HEK293T (cell line): ENCODE measurements at regions not wholly inside any gene's neighbourhood (a gene's known extent, or its start where the extent isn't known, plus 50 kb on each side); places are given as distances from the start of the nearest gene placed in this dataset.

Source experiments
- CTCF ChIA-PET: fragments of 350-600 bp; formaldehyde crosslinking; extraction: SDS; loops from one replicate; lab custom pipeline; 2021; ENCODE audit warnings: antibody characterized with exemption, inconsistent platforms; lab: Yijun Ruan, JAX
- POLR2A ChIA-PET: fragments of 350-600 bp; formaldehyde crosslinking; extraction: SDS; loops from one replicate; lab custom pipeline; 2020; ENCODE audit warnings: antibody characterized with exemption, inconsistent platforms; lab: Yijun Ruan, JAX
- DNase-seq: peaks from one replicate; pipeline ENCODE4 v3.0.0; 2012; ENCODE audit warnings: mixed read lengths; ENCODE audit errors: extremely low spot score
- ARNT ChIP-seq: fragments of 450-650 bp; IDR thresholded peaks from 2 replicates; pipeline ENCODE4 v1.6.1; 2017; ENCODE audit warnings: mild to moderate bottlenecking
- BHLHE40 ChIP-seq: fragments of 450-650 bp; IDR thresholded peaks from 2 replicates; pipeline ENCODE4 v1.6.1; 2016; ENCODE audit warnings: mild to moderate bottlenecking, moderate library complexity, borderline replicate concordance
- CTBP1 ChIP-seq: fragments of 450-650 bp; IDR thresholded peaks from 2 replicates; pipeline ENCODE4 v1.6.1; 2016; ENCODE audit warnings: borderline replicate concordance
- ELF4 ChIP-seq: fragments of 450-650 bp; IDR thresholded peaks from 2 replicates; pipeline ENCODE4 v1.6.1; 2017; ENCODE audit warnings: antibody characterized with exemption
- FOXA1 ChIP-seq: fragments of 450-650 bp; IDR thresholded peaks from 2 replicates; pipeline ENCODE4 v1.6.1; 2016; ENCODE audit warnings: mild to moderate bottlenecking
- FOXK2 ChIP-seq: fragments of 450-650 bp; IDR thresholded peaks from 2 replicates; pipeline ENCODE4 v1.6.1; 2016; ENCODE audit warnings: mild to moderate bottlenecking
- FOXM1 ChIP-seq: fragments of 450-650 bp; IDR thresholded peaks from 2 replicates; pipeline ENCODE4 v1.6.1; 2017; ENCODE audit warnings: mild to moderate bottlenecking, borderline replicate concordance
- HDGF ChIP-seq: fragments of 450-650 bp; IDR thresholded peaks from 2 replicates; pipeline ENCODE4 v1.6.1; 2017; ENCODE audit warnings: antibody characterized with exemption, borderline replicate concordance
- L3MBTL2 ChIP-seq: fragments of 450-650 bp; conservative IDR thresholded peaks from 2 replicates; pipeline ENCODE4 v1.6.1; 2016; ENCODE audit warnings: mild to moderate bottlenecking
- LEF1 ChIP-seq: fragments of 450-650 bp; IDR thresholded peaks from 2 replicates; pipeline ENCODE4 v1.6.1; 2017; ENCODE audit warnings: mild to moderate bottlenecking, borderline replicate concordance
- NFRKB ChIP-seq: fragments of 450-650 bp; IDR thresholded peaks from 2 replicates; pipeline ENCODE4 v1.6.1; 2016; ENCODE audit warnings: mild to moderate bottlenecking, moderate library complexity
- SP1 ChIP-seq: fragments of 450-650 bp; IDR thresholded peaks from 2 replicates; pipeline ENCODE4 v1.6.1; 2017
- SUZ12 ChIP-seq: fragments of 450-650 bp; IDR thresholded peaks from 2 replicates; pipeline ENCODE4 v1.6.1; 2016; ENCODE audit warnings: mild to moderate bottlenecking
- TARDBP ChIP-seq: fragments of 450-650 bp; IDR thresholded peaks from 2 replicates; pipeline ENCODE4 v1.6.1; 2016
- ZNF384 ChIP-seq: fragments of 450-650 bp; IDR thresholded peaks from 2 replicates; pipeline ENCODE4 v1.6.1; 2016
- TF ChIP-seq, protein P1 (sequence below): fragments of 450-650 bp; IDR thresholded peaks from 2 replicates; pipeline ENCODE4 v1.6.1; 2016

DNA sequence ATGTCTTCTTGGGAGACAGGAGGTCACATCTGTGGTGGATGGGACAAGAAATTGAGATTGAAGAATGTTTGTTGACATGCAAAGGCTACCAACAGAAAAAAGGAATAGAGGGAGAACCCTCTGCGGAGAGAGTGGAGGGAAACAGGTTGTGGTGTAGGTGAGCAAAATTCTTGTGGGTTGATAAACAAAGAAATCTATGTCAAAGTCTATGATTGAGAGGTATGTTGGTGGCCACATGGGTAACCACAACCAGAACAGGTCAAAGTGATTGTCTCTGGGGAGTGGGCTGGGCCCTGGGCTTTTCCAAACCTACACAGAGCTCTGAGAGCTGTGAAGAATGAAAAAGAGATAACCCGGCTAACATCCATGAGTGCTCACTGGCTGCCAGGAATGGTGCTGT is 62.8 kb upstream of the NCK2 start:
- DNase-seq = no peak
- TF ChIP-seq L3MBTL2 (no peak), FOXA1 (no peak), FOXM1 (no peak), NFRKB (no peak), ARNT (no peak), TARDBP (no peak), FOXK2 (no peak), SP1 (no peak), ZNF384 (no peak), HDGF (no peak), ELF4 (no peak), SUZ12 (no peak), CTBP1 (no peak), BHLHE40 (no peak), LEF1 (no peak)
- TF ChIP-seq, protein P1, sequence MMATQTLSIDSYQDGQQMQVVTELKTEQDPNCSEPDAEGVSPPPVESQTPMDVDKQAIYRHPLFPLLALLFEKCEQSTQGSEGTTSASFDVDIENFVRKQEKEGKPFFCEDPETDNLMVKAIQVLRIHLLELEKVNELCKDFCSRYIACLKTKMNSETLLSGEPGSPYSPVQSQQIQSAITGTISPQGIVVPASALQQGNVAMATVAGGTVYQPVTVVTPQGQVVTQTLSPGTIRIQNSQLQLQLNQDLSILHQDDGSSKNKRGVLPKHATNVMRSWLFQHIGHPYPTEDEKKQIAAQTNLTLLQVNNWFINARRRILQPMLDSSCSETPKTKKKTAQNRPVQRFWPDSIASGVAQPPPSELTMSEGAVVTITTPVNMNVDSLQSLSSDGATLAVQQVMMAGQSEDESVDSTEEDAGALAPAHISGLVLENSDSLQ = no peak
- ChIA-PET CTCF (no interaction called here), POLR2A (no interaction called here)

DNA sequence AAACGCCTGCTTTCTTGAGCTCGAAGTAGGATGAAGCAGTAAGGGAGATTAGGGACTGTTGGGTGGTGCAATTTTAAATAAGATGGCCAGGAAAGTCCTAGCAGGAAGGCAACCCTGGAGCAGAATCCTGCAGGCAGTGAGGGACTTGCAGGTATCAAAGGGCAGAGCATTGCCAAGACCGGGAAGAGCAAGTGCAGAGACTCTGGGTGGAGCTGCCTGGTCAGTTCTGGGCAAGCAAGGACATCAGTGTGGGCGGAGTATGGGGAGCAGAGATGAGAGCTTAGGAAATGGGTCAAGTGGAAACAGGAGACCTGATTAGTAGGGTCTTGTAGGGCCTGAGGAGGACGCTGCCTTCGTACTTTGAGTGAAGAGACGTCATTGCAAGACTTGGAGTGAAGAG is 64.4 kb upstream of the NCK2 start:
- CTCF ChIA-PET = interaction anchor here (1.5 kb wide), 1 partner anchor 14 kb away, joined by 3 read pairs; no protein-coding TSS in a partner anchor
- DNase-seq = no peak
- POLR2A ChIA-PET = no interaction called here
- TF ChIP-seq FOXA1 (no peak), FOXM1 (no peak), SUZ12 (no peak), ZNF384 (no peak)

DNA sequence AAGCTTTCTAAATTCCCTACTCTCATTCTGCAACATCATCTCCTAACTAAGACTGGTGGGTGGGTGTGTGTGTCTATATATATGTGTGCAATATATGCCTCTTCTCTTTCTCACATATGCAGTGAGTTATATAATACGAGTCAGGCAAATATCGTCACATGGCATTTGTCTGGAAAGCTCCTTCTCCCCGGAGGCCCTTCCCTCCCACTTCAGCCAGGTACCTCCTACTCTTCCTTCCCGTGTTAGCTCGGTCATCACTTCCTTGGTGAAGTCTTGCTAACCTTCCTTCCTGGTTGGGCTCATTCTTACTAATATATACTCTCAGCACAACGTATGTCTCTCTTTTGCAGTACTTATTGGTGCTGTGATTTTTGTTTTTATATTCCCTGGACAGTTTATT is 66.4 kb upstream of the NCK2 start:
- no peak for DNase-seq
- no peak for TF ChIP-seq FOXM1
- no peak for TF ChIP-seq NFRKB
- TF ChIP-seq SUZ12 = no peak
- no peak for TF ChIP-seq HDGF
- no peak for TF ChIP-seq ZNF384
- TF ChIP-seq TARDBP = no peak
- TF ChIP-seq SP1 = no peak
- no peak for TF ChIP-seq LEF1
- TF ChIP-seq L3MBTL2 = no peak
- no peak for TF ChIP-seq FOXA1
- CTCF ChIA-PET = no interaction called here
- POLR2A ChIA-PET = no interaction called here

DNA sequence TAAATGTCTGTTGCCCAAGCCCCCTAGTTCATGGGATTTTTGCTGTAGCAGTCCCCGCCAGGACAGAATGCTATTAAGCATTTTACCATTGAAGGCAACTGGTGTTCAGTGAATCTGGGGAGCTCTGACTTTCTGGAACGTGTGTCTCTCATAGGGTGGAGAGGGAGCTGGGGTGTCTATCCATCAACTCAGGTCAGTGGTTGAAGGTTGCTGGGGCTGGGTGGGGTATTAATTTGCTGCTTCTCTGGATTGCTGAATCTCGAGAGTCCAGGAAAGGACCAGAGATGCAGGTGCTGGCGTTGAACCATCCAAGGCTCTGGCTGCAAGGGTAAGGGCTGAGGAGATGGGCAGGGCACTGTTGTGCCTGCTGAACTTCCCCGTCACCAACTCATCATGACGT is 66.8 kb upstream of the NCK2 start:
- DNase-seq = no peak
- ChIA-PET POLR2A (no interaction called here), CTCF (no interaction called here)
- TF ChIP-seq LEF1 = no peak
- no peak for TF ChIP-seq SUZ12
- no peak for TF ChIP-seq FOXA1
- no peak for TF ChIP-seq FOXM1
- TF ChIP-seq TARDBP = no peak
- no peak for TF ChIP-seq HDGF
- TF ChIP-seq CTBP1 = no peak
- no peak for TF ChIP-seq ARNT
- TF ChIP-seq BHLHE40 = no peak
- no peak for TF ChIP-seq L3MBTL2

DNA sequence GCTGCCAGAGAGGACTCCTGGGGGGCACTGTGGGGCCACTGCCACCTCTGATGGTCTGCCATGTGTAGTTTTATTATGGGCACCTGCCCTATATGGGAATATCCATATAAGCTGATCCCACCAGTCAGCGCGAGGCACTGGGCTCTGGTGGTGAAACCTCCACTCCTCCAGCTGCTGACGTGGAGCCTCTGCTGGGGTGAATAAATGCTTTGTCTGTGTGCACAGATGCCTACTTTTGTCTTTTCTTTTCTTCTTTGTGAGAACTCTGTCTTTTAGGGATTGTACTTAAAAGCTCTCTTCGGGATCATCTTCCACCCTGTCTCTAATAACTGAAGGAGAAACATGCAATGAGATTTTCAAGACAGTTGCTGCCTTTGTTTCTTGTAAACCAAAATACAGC is 68.9 kb upstream of the NCK2 start:
- ChIA-PET POLR2A (no interaction called here), CTCF (no interaction called here)
- no peak for DNase-seq
- TF ChIP-seq, protein P1 = no peak
- no peak for TF ChIP-seq ELF4
- no peak for TF ChIP-seq ARNT
- TF ChIP-seq CTBP1 = no peak
- no peak for TF ChIP-seq NFRKB
- TF ChIP-seq BHLHE40 = no peak
- no peak for TF ChIP-seq FOXK2
- no peak for TF ChIP-seq LEF1
- no peak for TF ChIP-seq SUZ12
- no peak for TF ChIP-seq FOXM1
- no peak for TF ChIP-seq ZNF384
- no peak for TF ChIP-seq TARDBP
- no peak for TF ChIP-seq FOXA1
- TF ChIP-seq HDGF = no peak
- no peak for TF ChIP-seq L3MBTL2
- no peak for TF ChIP-seq SP1

DNA sequence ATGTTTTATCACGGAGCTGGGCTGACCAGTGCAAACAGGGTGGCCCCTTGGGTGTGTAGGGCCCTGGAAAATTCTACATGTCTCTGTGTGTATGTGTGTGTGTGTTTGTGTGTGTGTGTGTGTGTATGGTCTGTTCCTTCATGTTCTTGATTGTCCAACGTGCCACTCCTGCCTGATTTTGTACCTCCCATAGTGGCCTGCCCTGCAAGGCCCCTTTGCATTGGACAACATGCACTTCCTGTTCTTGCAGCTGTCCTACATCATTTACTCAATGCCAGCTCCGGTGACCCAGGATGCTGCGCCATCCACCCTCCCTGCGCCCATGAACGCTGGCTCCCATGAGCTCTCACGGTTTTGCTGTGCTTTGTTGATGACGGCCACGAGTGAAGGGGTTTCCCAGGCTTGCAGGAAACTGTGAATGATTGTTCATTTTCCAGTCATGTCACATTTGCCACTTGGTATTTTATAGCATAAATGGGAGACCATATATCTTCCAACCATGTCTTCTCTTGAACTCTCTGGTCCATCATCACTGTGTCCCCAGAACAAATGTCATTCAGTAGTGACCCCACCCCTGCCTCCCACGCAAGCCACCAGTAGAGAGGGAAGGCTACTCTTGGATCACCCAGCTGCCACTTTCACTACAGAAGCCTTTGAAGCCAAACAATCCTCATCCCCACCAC is 69.7 kb upstream of the NCK2 start:
- ChIA-PET POLR2A (no interaction called here), CTCF (no interaction called here)
- TF ChIP-seq FOXM1 (no peak), NFRKB (no peak)
- no peak for DNase-seq

DNA sequence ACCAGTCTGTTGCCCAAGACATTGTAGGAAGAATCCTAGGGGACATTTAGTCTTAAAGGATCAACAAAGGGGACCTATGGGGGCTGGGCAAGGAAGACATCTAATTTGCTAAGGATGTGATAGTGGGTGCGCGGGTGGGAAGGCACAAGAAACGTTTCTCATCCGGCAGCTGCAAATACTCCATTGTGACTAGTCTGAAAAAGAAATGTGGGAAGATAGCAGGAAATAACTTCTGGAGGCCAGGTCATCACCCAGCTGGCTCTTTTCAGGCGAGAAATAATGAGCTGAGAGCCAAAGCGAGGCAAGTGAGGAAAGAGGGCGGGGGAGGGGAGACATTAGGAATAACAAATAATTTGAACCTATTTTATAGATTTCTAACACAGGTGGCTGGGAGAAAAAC is 70.3 kb upstream of the NCK2 start:
- ChIA-PET POLR2A (no interaction called here), CTCF (no interaction called here)
- TF ChIP-seq ELF4 (no peak), FOXM1 (no peak), FOXA1 (no peak), CTBP1 (no peak), FOXK2 (no peak), NFRKB (no peak), BHLHE40 (no peak), HDGF (no peak), SUZ12 (no peak), L3MBTL2 (no peak), SP1 (no peak), TARDBP (no peak), ARNT (no peak)
- TF ChIP-seq, protein P1 = no peak
- no peak for DNase-seq
